H1 (cell line): ENCODE measurements at regions not wholly inside any gene's neighbourhood (a gene's known extent, or its start where the extent isn't known, plus 50 kb on each side); places are given as distances from the start of the nearest gene placed in this dataset.

Experiments used
- ASH2L ChIP-seq: fragments of 200-600, 300-600 bp; sonication (generic); IDR thresholded peaks from one replicate; pipeline ENCODE4 v1.7.1; 2017; ENCODE audit warnings: low read length
- E2F6 ChIP-seq: IDR thresholded peaks from 2 replicates; pipeline ENCODE4 v1.6.1; 2012; ENCODE audit warnings: inconsistent platforms
- RNF2 ChIP-seq: fragments of 200-900, 300-1000 bp; sonication (generic); IDR thresholded peaks from 2 replicates; pipeline ENCODE4 v1.7.1; 2016; ENCODE audit warnings: borderline replicate concordance, low read depth, mild to moderate bottlenecking, antibody characterized with exemption, low read length; ENCODE audit not compliant: poor library complexity, severe bottlenecking; ENCODE audit errors: missing control alignments
- SAP30 ChIP-seq: fragments of 300-600 bp; sonication (generic); IDR thresholded peaks from 2 replicates; pipeline ENCODE4 v1.7.1; 2012; ENCODE audit warnings: low read length, moderate library complexity, mild to moderate bottlenecking, inconsistent platforms; ENCODE audit not compliant: insufficient read depth, insufficient replicate concordance
- SP2 ChIP-seq: IDR thresholded peaks from 2 replicates; pipeline ENCODE4 v1.6.1; 2012; ENCODE audit warnings: mild to moderate bottlenecking, low read length, inconsistent platforms
- SP4 ChIP-seq: IDR thresholded peaks from 2 replicates; pipeline ENCODE4 v1.6.1; 2012; ENCODE audit warnings: low read length, inconsistent platforms
- USF2 ChIP-seq: IDR thresholded peaks from 2 replicates; pipeline ENCODE4 v1.6.1; 2011; ENCODE audit warnings: low read length, improper control_type of control experiment

DNA sequence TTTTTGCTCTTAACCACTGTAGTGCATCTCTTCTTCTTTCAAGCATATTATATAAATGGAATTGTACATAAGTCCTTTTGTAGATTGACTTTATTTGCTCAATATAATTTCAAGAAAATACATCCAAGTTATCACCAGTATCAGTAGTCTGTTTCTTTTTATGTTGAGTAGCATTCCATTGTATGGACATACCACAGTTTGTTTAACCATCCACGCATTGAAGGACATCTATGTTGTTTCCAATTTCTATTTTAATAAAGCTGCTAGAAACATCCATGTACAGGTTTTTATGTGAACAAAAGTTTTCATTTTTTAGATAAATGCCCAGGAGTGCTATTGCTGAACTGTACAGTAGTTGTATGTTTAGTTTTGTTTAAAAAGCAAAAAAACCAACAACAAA lies 387.5 kb upstream of the SOX11 start (continued):
- TF ChIP-seq E2F6 = no peak
- TF ChIP-seq RNF2 = no peak
- no peak for TF ChIP-seq USF2
- no peak for TF ChIP-seq SP2
- no peak for TF ChIP-seq SAP30
- no peak for TF ChIP-seq SP4
- no peak for TF ChIP-seq ASH2L
- TF ChIP-seq, all 59 proteins: peak for 0
